Renal pelvis (tissue), 1 donor: ENCODE measurements at regions not wholly inside any gene's neighbourhood (a gene's known extent, or its start where the extent isn't known, plus 50 kb on each side); places are given as distances from the start of the nearest gene placed in this dataset.
"Not testable (repeated sequence)": the region's sequence is repeated elsewhere in the genome, so short reads cannot be mapped to it uniquely, and the experiment has no call there.

Experiments used
- DNase-seq: peaks from one replicate; pipeline ENCODE4 v3.0.0-alpha.2; 2013

- no peak for DNase-seq
Observed at GRCh38 chr3:127520993-127521392, 69.5 kb downstream of the TPRA1 start.

- DNase-seq = no peak
Observed at GRCh38 chr3:127518456-127519081, 72.0 kb downstream of the TPRA1 start.

- DNase-seq = no peak
Observed at GRCh38 chr3:127512256-127512655, 78.3 kb downstream of the TPRA1 start.

- DNase-seq = no peak
Observed at GRCh38 chr3:127501177-127501576, 89.4 kb downstream of the TPRA1 start.

- DNase-seq = no peak
Observed at GRCh38 chr3:127497676-127498075, 92.9 kb downstream of the TPRA1 start.

GRCh38 chr3:127497166-127497565 lies 93.4 kb downstream of the TPRA1 start:
- DNase-seq = no peak

- no peak for DNase-seq
Observed at GRCh38 chr3:127495821-127496655, 94.5 kb downstream of the TPRA1 start.

GRCh38 chr3:127493924-127494646 lies 96.4 kb downstream of the TPRA1 start:
- no peak for DNase-seq

GRCh38 chr3:127492426-127492825 lies 98.1 kb downstream of the TPRA1 start:
- DNase-seq = no peak

GRCh38 chr3:127491909-127492308 lies 98.6 kb downstream of the TPRA1 start:
- no peak for DNase-seq

GRCh38 chr3:127491323-127491722 lies 99.2 kb downstream of the TPRA1 start:
- no peak for DNase-seq

GRCh38 chr3:127491024-127491305 lies 99.6 kb downstream of the TPRA1 start:
- not testable (repeated sequence) for DNase-seq

GRCh38 chr3:127490271-127491023 lies 100.1 kb downstream of the TPRA1 start:
- no peak for DNase-seq

- DNase-seq = no peak
Observed at GRCh38 chr3:127489357-127489756, 101.2 kb downstream of the TPRA1 start.

GRCh38 chr3:127488740-127489139 lies 101.8 kb downstream of the TPRA1 start:
- no peak for DNase-seq

GRCh38 chr3:127488141-127488672 lies 102.3 kb downstream of the TPRA1 start:
- no peak for DNase-seq

- no peak for DNase-seq
Observed at GRCh38 chr3:127487196-127487595, 103.3 kb downstream of the TPRA1 start.

- no peak for DNase-seq
Observed at GRCh38 chr3:127486321-127486944, 104.1 kb downstream of the TPRA1 start.

GRCh38 chr3:127485396-127486170 lies 105.0 kb downstream of the TPRA1 start:
- DNase-seq = no peak

GRCh38 chr3:127484601-127485388 lies 105.7 kb downstream of the TPRA1 start:
- DNase-seq = no peak
